Fibroblast of skin of back (primary cell): ENCODE measurements at regions not wholly inside any gene's neighbourhood (a gene's known extent, or its start where the extent isn't known, plus 50 kb on each side); places are given as distances from the start of the nearest gene placed in this dataset.
"Not testable (repeated sequence)": the region's sequence is repeated elsewhere in the genome, so short reads cannot be mapped to it uniquely, and the experiment has no call there.

Experiments
- DNase-seq: peaks from one replicate; pipeline ENCODE4 v3.0.0-alpha.2; 2013

GRCh38 chrY:7415157-7415633 is 503.6 kb upstream of the AMELY start:
- no peak for DNase-seq

GRCh38 chrY:7390056-7390455 is 478.5 kb upstream of the AMELY start:
- DNase-seq: peak; percentile 56

GRCh38 chrY:7382988-7383387 is 471.4 kb upstream of the AMELY start:
- DNase-seq: peak; percentile 87

- peak; percentile 11 for DNase-seq
Observed at GRCh38 chrY:7377091-7377490, 465.5 kb upstream of the AMELY start.

- peak; percentile 84 for DNase-seq
Observed at GRCh38 chrY:7374485-7374884, 462.9 kb upstream of the AMELY start.

GRCh38 chrY:7371953-7372352 is 460.4 kb upstream of the AMELY start:
- DNase-seq: not testable (repeated sequence)

- peak; percentile 22 for DNase-seq
Observed at GRCh38 chrY:7371026-7371425, 459.5 kb upstream of the AMELY start.

- DNase-seq: no peak
Observed at GRCh38 chrY:7359520-7359919, 448.0 kb upstream of the AMELY start.

GRCh38 chrY:7358103-7358752 is 446.7 kb upstream of the AMELY start:
- DNase-seq: no peak

- DNase-seq: peak; percentile 49
Observed at GRCh38 chrY:7355891-7356290, 444.3 kb upstream of the AMELY start.

GRCh38 chrY:7344661-7345060 is 433.1 kb upstream of the AMELY start:
- DNase-seq: peak; percentile 51

- no peak for DNase-seq
Observed at GRCh38 chrY:7343261-7343660, 431.7 kb upstream of the AMELY start.

GRCh38 chrY:7342732-7343131 is 431.2 kb upstream of the AMELY start:
- not testable (repeated sequence) for DNase-seq

GRCh38 chrY:7339391-7340087 is 428.0 kb upstream of the AMELY start:
- no peak for DNase-seq

- no peak for DNase-seq
Observed at GRCh38 chrY:7336023-7336873, 424.7 kb upstream of the AMELY start.

GRCh38 chrY:7334449-7334848 is 422.9 kb upstream of the AMELY start:
- DNase-seq: no peak

- DNase-seq: no peak
Observed at GRCh38 chrY:7326296-7327246, 415.0 kb upstream of the AMELY start.

- no peak for DNase-seq
Observed at GRCh38 chrY:7325531-7325930, 414.0 kb upstream of the AMELY start.

GRCh38 chrY:7320751-7321150 is 409.2 kb upstream of the AMELY start:
- DNase-seq: no peak

- DNase-seq: not testable (repeated sequence)
Observed at GRCh38 chrY:7320171-7320570, 408.6 kb upstream of the AMELY start.

- no peak for DNase-seq
Observed at GRCh38 chrY:7318122-7318521, 406.6 kb upstream of the AMELY start.

GRCh38 chrY:7317571-7317970 is 406.0 kb upstream of the AMELY start:
- DNase-seq: no peak
